ENCODE measurements at regions not wholly inside any gene's neighbourhood (a gene's known extent, or its start where the extent isn't known, plus 50 kb on each side); places are given as distances from the start of the nearest gene placed in this dataset.

GRCh38 chrX:15143825-15144121, 126.1 kb downstream of the ASB9 start:
- no peaks in the 10 kb centered on the region for H3K9me3 Mint-ChIP-seq (ENCODE audit: unreplicated experiment)
- TF ChIP-seq CTCF (IDR thresholded peaks at IDR 0.05) = no peak
- H3K36me3 Mint-ChIP-seq (ENCODE audit: unreplicated experiment) = no peaks in the 10 kb centered on the region
- peaks cover 9% of the 10 kb centered on the region for H3K27me3 Mint-ChIP-seq (ENCODE audit: unreplicated experiment)
- H3K27ac Mint-ChIP-seq (ENCODE audit: unreplicated experiment) = no peak overlapping the region
- no peak overlapping the region for H3K4me3 Mint-ChIP-seq (ENCODE audit: unreplicated experiment)
- DNase-seq (ENCODE audit: extremely low spot score, unreplicated experiment) = no peak
- peaks cover 1% of the 10 kb centered on the region for H3K4me1 Mint-ChIP-seq (ENCODE audit: unreplicated experiment)

- Mint-ChIP-seq H3K4me3 (ENCODE audit: unreplicated experiment) (no peak overlapping the region), H3K27ac (ENCODE audit: unreplicated experiment) (no peak overlapping the region), H3K4me1 (ENCODE audit: unreplicated experiment) (peaks cover 1% of the 10 kb centered on the region), H3K9me3 (ENCODE audit: unreplicated experiment) (no peaks in the 10 kb centered on the region), H3K27me3 (ENCODE audit: unreplicated experiment) (peaks cover 6% of the 10 kb centered on the region), H3K36me3 (ENCODE audit: unreplicated experiment) (no peaks in the 10 kb centered on the region)
- DNase-seq (ENCODE audit: extremely low spot score, unreplicated experiment) = no peak
- TF ChIP-seq CTCF (IDR thresholded peaks at IDR 0.05) = peak; percentile 77
Measured at GRCh38 chrX:15143050-15143824, 126.6 kb downstream of the ASB9 start.

GRCh38 chrX:15142084-15142715, 127.7 kb downstream of the ASB9 start:
- Mint-ChIP-seq H3K27me3 (ENCODE audit: unreplicated experiment) (peaks cover 5% of the 10 kb centered on the region), H3K9me3 (ENCODE audit: unreplicated experiment) (no peaks in the 10 kb centered on the region), H3K27ac (ENCODE audit: unreplicated experiment) (no peak overlapping the region), H3K4me3 (ENCODE audit: unreplicated experiment) (no peak overlapping the region), H3K4me1 (ENCODE audit: unreplicated experiment) (peaks cover 1% of the 10 kb centered on the region), H3K36me3 (ENCODE audit: unreplicated experiment) (no peaks in the 10 kb centered on the region)
- DNase-seq (ENCODE audit: extremely low spot score, unreplicated experiment) = no peak
- TF ChIP-seq CTCF (IDR thresholded peaks at IDR 0.05) = no peak

GRCh38 chrX:15136795-15137194, 133.1 kb downstream of the ASB9 start:
- H3K4me1 Mint-ChIP-seq (ENCODE audit: unreplicated experiment) = no peaks in the 10 kb centered on the region
- H3K27me3 Mint-ChIP-seq (ENCODE audit: unreplicated experiment) = no peaks in the 10 kb centered on the region
- DNase-seq (ENCODE audit: extremely low spot score, unreplicated experiment) = no peak
- no peaks in the 10 kb centered on the region for H3K9me3 Mint-ChIP-seq (ENCODE audit: unreplicated experiment)
- H3K36me3 Mint-ChIP-seq (ENCODE audit: unreplicated experiment) = no peaks in the 10 kb centered on the region
- TF ChIP-seq CTCF (IDR thresholded peaks at IDR 0.05) = no peak
- no peak overlapping the region for H3K4me3 Mint-ChIP-seq (ENCODE audit: unreplicated experiment)
- no peak overlapping the region for H3K27ac Mint-ChIP-seq (ENCODE audit: unreplicated experiment)

GRCh38 chrX:15129412-15129811, 140.5 kb downstream of the ASB9 start:
- no peaks in the 10 kb centered on the region for H3K4me1 Mint-ChIP-seq (ENCODE audit: unreplicated experiment)
- no peaks in the 10 kb centered on the region for H3K9me3 Mint-ChIP-seq (ENCODE audit: unreplicated experiment)
- no peaks in the 10 kb centered on the region for H3K36me3 Mint-ChIP-seq (ENCODE audit: unreplicated experiment)
- DNase-seq (ENCODE audit: extremely low spot score, unreplicated experiment) = no peak
- no peak for TF ChIP-seq CTCF (IDR thresholded peaks at IDR 0.05)
- H3K27me3 Mint-ChIP-seq (ENCODE audit: unreplicated experiment) = peaks cover 4% of the 10 kb centered on the region
- H3K27ac Mint-ChIP-seq (ENCODE audit: unreplicated experiment) = no peak overlapping the region
- H3K4me3 Mint-ChIP-seq (ENCODE audit: unreplicated experiment) = no peak overlapping the region

All from osteocyte (in vitro differentiated cells).